Gastrocnemius medialis (tissue), 4 donors: ENCODE measurements at regions not wholly inside any gene's neighbourhood (a gene's known extent, or its start where the extent isn't known, plus 50 kb on each side); places are given as distances from the start of the nearest gene placed in this dataset.
A peak's percentile ranks its signal among the peaks of the same experiment; 100 is the strongest.

Experiments used
- ATAC-seq, 2 donors: fragments of 150-250 bp; one replicate each; pipeline ENCODE4 v1.9.1; 2016
- DNase-seq, 2 donors: peaks; one replicate each; pipeline ENCODE4 v3.0.0-alpha.2; 2019
- H3K27ac ChIP-seq, 4 donors: fragments of 200-600 bp; sonication (generic); 1 replicate in 1 of 4; 2 replicates in 3 of 4; pipeline ENCODE4 v1.5.1; 2016 to 2018; ENCODE audit warnings: mild to moderate bottlenecking in 2 of 4, moderate library complexity in 1 of 4
- H3K27me3 ChIP-seq, 3 donors: fragments of 200-600 bp; sonication (generic) in 2 of 3; 1 replicate in 1 of 3; 2 replicates in 2 of 3; pipeline versions ENCODE4 v1.5.1 to v1.6.0; 2016 to 2019; ENCODE audit warnings: mild to moderate bottlenecking in 1 of 3, moderate library complexity in 1 of 3
- H3K36me3 ChIP-seq, 2 donors: fragments of 200-600 bp; sonication (generic) in 1 of 2; one replicate each; pipeline ENCODE4 v1.5.1; 2017 to 2018
- H3K4me1 ChIP-seq, 2 donors: fragments of 200-600 bp; sonication (generic) in 1 of 2; one replicate each; pipeline ENCODE4 v1.5.1; 2016 to 2017; ENCODE audit warnings: mild to moderate bottlenecking in 2 of 2
- H3K4me3 ChIP-seq, 4 donors: fragments of 200-600 bp; sonication (generic) in 3 of 4; 1 replicate in 1 of 4; 2 replicates in 3 of 4; pipeline ENCODE4 v1.5.1; 2016 to 2019; ENCODE audit warnings: mild to moderate bottlenecking in 2 of 4
- H3K9me3 ChIP-seq, 3 donors: fragments of 200-600 bp; sonication (generic) in 2 of 3; 1 replicate in 1 of 3; 2 replicates in 2 of 3; pipeline ENCODE4 v1.5.1; 2016 to 2019
- POLR2A ChIP-seq, 2 donors: fragments of 450-650 bp; IDR thresholded peaks; one replicate each; pipeline ENCODE4 v1.6.1; 2017; ENCODE audit warnings: antibody characterized with exemption in 2 of 2, mild to moderate bottlenecking in 2 of 2, moderate library complexity in 2 of 2
- in situ Hi-C, 4 donors: fragments of 200-750 bp; cut with MboI; loops; one replicate each; pipeline versions ENCODE4 v1.15.0 to v1.8.0; 2017; ENCODE audit warnings: low sequenced_read_pairs in 4 of 4
- intact Hi-C: fragments of 100-400 bp; cut with DNase I; formaldehyde crosslinking; loops from one replicate; pipeline ENCODE4 v1.15.1; 2023; ENCODE audit warnings: low total_unique reads
- TF ChIP-seq, protein P1 (sequence below), 5 experiments: fragments of 450-650 bp in 3 of 5; fragments of 200-600 bp in 2 of 5; sonication (generic) in 2 of 5; IDR thresholded peaks in 4 of 5; conservative IDR thresholded peaks in 1 of 5; 1 replicate in 4 of 5; 2 replicates in 1 of 5; pipeline ENCODE4 v1.5.1; 2016 to 2019; ENCODE audit warnings: antibody characterized with exemption in 5 of 5, mild to moderate bottlenecking in 3 of 5, moderate library complexity in 3 of 5

DNA sequence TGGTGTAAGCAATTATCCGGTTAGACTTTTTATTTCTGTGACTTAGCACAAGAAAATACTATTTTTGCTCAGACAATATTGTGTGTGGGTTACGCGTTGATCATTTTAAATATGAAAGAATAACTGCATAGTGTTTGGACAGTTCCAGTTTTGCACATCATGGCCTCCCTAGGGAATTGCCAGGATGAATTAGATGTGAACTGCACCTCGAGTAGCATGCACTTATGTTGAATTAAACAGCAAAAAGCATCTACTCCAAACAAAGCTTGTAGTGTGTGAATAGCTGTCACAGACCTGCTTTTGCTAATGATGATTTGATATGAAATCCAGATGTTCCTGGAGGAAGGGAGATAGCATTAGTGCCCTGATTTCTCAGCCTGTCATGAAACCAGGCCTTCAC, 184.8 kb upstream of the NLGN4Y start:
- no peak overlapping the region for H3K27ac ChIP-seq
- no peaks in the 10 kb centered on the region for H3K4me1 ChIP-seq
- H3K9me3 ChIP-seq = no peaks in the 10 kb centered on the region
- no peaks in the 10 kb centered on the region for H3K27me3 ChIP-seq
- DNase-seq (no peak), ATAC-seq (no peak)
- in situ Hi-C loops = no loop called here
- no peak for TF ChIP-seq POLR2A (IDR thresholded peaks at IDR 0.05)
- TF ChIP-seq, protein P1, sequence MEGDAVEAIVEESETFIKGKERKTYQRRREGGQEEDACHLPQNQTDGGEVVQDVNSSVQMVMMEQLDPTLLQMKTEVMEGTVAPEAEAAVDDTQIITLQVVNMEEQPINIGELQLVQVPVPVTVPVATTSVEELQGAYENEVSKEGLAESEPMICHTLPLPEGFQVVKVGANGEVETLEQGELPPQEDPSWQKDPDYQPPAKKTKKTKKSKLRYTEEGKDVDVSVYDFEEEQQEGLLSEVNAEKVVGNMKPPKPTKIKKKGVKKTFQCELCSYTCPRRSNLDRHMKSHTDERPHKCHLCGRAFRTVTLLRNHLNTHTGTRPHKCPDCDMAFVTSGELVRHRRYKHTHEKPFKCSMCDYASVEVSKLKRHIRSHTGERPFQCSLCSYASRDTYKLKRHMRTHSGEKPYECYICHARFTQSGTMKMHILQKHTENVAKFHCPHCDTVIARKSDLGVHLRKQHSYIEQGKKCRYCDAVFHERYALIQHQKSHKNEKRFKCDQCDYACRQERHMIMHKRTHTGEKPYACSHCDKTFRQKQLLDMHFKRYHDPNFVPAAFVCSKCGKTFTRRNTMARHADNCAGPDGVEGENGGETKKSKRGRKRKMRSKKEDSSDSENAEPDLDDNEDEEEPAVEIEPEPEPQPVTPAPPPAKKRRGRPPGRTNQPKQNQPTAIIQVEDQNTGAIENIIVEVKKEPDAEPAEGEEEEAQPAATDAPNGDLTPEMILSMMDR (IDR thresholded peaks at IDR 0.05 in 4 of 5, conservative IDR thresholded peaks at IDR 0.05 in 1 of 5) = no peak
- H3K36me3 ChIP-seq = no peaks in the 10 kb centered on the region
- intact Hi-C loops = no loop called here
- no peak overlapping the region for H3K4me3 ChIP-seq

DNA sequence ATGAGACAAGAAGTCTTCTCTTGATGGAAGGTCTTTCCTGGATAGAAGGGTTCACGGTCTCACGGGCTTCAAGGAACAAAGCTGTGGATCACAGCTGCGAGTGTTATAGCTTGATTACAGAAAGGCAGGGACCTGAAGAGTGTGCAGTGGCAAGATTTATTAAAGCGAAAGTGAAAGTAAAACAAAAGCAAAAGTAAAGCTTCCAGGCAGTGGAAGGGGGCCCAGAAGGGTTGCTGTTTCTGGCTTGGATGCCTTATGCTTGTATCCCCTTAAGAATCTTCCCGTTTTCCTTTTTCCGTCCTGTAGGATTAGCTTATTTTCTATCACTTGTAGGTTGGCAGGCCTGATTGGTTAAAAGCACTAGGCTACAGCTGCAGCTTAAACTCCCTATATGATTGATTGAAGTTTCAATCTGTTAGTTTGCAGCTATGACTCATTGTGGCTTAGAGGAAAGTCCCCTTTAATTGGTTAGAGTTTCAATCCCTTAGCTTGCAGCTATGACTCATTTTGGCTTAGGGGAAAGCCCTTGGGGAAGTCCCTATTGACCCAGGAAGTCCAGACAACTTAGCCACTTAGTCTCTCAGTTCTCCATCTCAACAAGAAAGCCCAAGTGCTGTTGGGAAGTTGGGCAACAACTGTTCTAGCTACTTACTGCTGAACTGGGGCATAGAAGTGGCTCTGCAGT, 183.7 kb upstream of the NLGN4Y start:
- Histone ChIP-seq H3K36me3 (no peaks in the 10 kb centered on the region), H3K9me3 (no peaks in the 10 kb centered on the region), H3K4me3 (no peak overlapping the region), H3K27ac (no peak overlapping the region), H3K27me3 (no peaks in the 10 kb centered on the region), H3K4me1 (no peaks in the 10 kb centered on the region)
- DNase-seq (peak in 1 of 2 donors; percentile 9), ATAC-seq (no peak)
- TF ChIP-seq, protein P1 (IDR thresholded peaks at IDR 0.05 in 4 of 5, conservative IDR thresholded peaks at IDR 0.05 in 1 of 5) = no peak
- no peak for TF ChIP-seq POLR2A (IDR thresholded peaks at IDR 0.05)
- intact Hi-C loops = no loop called here
- in situ Hi-C loops = no loop called here

DNA sequence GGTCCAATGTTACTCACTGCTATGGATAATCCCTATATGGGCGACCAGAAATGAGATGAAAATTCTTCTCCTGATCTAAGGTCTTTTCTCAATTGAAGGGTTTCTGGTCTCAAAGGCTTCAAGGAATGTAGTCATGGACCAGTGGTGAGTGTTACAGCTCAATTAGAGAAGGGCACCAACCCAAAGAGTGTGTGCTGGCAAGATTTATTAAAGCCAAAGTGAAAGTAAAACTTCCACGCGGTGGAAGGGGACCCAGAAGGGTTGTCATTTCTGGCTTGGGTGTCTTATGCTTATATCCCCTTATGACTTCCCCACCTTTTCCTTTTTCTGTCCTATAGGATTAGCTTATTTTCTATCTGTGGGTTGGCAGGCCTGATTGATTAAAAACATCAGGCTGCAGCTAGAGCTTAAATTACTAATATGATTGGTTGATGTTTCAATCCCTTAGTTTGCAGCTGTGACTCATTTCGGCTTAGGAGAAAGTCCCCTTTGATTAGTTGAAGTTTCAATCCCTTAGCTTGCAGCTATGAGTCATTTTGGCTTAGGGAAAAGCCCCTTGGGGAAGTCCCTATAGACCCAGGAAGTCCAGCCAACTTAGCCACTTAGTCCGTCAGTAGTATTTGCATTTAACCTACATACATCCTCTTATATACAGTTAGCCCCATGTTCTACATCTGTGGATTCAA, 179.5 kb upstream of the NLGN4Y start:
- intact Hi-C loops (no loop called here), in situ Hi-C loops (no loop called here)
- peak overlapping the region in 1 of 4 donors; percentile 6 for H3K4me3 ChIP-seq
- H3K27me3 ChIP-seq = no peaks in the 10 kb centered on the region
- no peak overlapping the region for H3K27ac ChIP-seq
- H3K4me1 ChIP-seq = no peaks in the 10 kb centered on the region
- DNase-seq (no peak), ATAC-seq (no peak)
- no peaks in the 10 kb centered on the region for H3K9me3 ChIP-seq
- no peaks in the 10 kb centered on the region for H3K36me3 ChIP-seq
- TF ChIP-seq, protein P1 (IDR thresholded peaks at IDR 0.05 in 4 of 5, conservative IDR thresholded peaks at IDR 0.05 in 1 of 5) = no peak
- no peak for TF ChIP-seq POLR2A (IDR thresholded peaks at IDR 0.05)

DNA sequence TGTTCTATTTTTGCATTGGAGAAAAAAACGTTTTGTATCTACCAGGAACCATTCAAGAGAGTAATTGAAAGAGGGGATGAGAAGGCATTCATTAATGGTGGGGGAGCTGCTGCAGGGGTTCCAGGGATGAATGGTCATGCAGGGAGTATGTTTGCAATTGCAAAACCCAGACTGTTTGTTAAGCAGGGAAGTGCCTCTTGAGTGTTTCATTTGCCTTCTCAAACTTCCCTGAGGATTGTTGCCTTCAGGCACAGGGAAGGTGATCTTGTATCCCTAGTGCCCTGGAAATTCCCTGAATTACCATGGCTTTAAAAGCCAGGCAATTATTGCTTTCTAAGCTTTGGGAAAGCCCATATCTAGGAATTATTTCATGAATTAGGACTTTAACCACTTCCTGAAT, 172.7 kb upstream of the NLGN4Y start:
- Histone ChIP-seq H3K27me3 (no peaks in the 10 kb centered on the region), H3K4me3 (no peak overlapping the region), H3K4me1 (no peaks in the 10 kb centered on the region), H3K27ac (no peak overlapping the region), H3K36me3 (no peaks in the 10 kb centered on the region), H3K9me3 (no peaks in the 10 kb centered on the region)
- no peak for ATAC-seq
- in situ Hi-C loops (no loop called here), intact Hi-C loops (no loop called here)
- TF ChIP-seq, protein P1 (IDR thresholded peaks at IDR 0.05 in 4 of 5, conservative IDR thresholded peaks at IDR 0.05 in 1 of 5) = no peak
- TF ChIP-seq POLR2A (IDR thresholded peaks at IDR 0.05) = no peak
- no peak for DNase-seq
